ENCODE measurements at regions not wholly inside any gene's neighbourhood (a gene's known extent, or its start where the extent isn't known, plus 50 kb on each side); places are given as distances from the start of the nearest gene placed in this dataset.
A peak's percentile ranks its signal among the peaks of the same experiment; 100 is the strongest.
"Not testable (repeated sequence)": the region's sequence is repeated elsewhere in the genome, so short reads cannot be mapped to it uniquely, and the experiment has no call there.

DNA sequence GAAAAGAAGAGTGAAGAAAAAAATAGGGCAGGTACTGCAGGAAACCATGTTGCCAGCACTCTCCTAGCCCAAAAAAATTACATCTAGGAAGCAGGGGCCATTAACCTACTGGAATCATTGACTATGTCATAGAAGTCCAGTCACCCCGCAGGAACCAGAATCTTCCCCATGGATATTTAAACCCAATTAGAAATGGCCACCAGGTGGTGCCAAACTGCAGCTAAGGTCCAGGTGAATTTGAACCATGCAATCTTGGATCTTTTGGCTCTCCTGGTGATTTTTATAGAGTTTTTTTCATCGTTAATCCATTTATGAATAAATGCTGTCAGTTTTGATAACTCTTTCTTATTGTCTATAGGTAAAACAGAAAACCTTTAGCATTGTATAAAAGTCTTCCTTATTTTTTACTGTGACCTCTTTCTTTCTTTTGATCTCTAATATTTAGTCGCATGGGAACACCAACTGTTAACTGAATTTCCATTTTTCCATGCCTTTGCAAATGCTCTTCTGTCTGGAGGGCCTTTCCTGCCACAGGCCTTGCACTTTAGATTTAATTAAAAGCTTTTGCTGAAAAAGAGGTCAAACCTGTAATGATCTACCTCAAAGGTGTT lies 147.5 kb upstream of the FGF10 start:
- Histone ChIP-seq H3K4me3 (ENCODE audit: low read depth, low read length) (no peak overlapping the region), H3K27me3 (replicated peaks; ENCODE audit: control insufficient read depth, insufficient read depth, low read length) (no peaks in the 10 kb centered on the region), H3K9me3 (no peaks in the 10 kb centered on the region), H3K36me3 (ENCODE audit: control insufficient read depth, insufficient read depth, low read length) (no peaks in the 10 kb centered on the region), H3K4me1 (no peaks in the 10 kb centered on the region)
- DNase-seq = peak; percentile 42 to 70
- Mint-ChIP-seq H3K36me3 (ENCODE audit: insufficient read depth, unreplicated experiment) (no peaks in the 10 kb centered on the region), H3K27me3 (ENCODE audit: insufficient read depth, unreplicated experiment) (peaks cover 3% of the 10 kb centered on the region), H3K27ac (ENCODE audit: unreplicated experiment) (no peak overlapping the region), H3K4me3 (ENCODE audit: unreplicated experiment) (no peak overlapping the region), H3K9me3 (ENCODE audit: unreplicated experiment) (no peaks in the 10 kb centered on the region), H3K4me1 (ENCODE audit: low read depth, unreplicated experiment) (no peaks in the 10 kb centered on the region)
- POLR2A ChIA-PET = no interaction called here
- no TSS peak for BruUV-seq (replicated peaks)
- CTCF ChIA-PET = no interaction called here
- intact Hi-C loops (cut with micrococcal nuclease; ENCODE audit: unreplicated experiment) = loop anchor here (1.0 to 5.0 kb wide), 4 partner anchors 102 to 238 kb away; no protein-coding TSS in a partner anchor
- TF ChIP-seq, protein P1, sequence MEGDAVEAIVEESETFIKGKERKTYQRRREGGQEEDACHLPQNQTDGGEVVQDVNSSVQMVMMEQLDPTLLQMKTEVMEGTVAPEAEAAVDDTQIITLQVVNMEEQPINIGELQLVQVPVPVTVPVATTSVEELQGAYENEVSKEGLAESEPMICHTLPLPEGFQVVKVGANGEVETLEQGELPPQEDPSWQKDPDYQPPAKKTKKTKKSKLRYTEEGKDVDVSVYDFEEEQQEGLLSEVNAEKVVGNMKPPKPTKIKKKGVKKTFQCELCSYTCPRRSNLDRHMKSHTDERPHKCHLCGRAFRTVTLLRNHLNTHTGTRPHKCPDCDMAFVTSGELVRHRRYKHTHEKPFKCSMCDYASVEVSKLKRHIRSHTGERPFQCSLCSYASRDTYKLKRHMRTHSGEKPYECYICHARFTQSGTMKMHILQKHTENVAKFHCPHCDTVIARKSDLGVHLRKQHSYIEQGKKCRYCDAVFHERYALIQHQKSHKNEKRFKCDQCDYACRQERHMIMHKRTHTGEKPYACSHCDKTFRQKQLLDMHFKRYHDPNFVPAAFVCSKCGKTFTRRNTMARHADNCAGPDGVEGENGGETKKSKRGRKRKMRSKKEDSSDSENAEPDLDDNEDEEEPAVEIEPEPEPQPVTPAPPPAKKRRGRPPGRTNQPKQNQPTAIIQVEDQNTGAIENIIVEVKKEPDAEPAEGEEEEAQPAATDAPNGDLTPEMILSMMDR (IDR thresholded peaks at IDR 0.05; ENCODE audit: insufficient read depth in 1 of 2, low read depth in 1 of 2, low read length in 1 of 2, severe bottlenecking in 1 of 2, unreplicated experiment in 1 of 2) = peak; percentile 65 to 77

DNA sequence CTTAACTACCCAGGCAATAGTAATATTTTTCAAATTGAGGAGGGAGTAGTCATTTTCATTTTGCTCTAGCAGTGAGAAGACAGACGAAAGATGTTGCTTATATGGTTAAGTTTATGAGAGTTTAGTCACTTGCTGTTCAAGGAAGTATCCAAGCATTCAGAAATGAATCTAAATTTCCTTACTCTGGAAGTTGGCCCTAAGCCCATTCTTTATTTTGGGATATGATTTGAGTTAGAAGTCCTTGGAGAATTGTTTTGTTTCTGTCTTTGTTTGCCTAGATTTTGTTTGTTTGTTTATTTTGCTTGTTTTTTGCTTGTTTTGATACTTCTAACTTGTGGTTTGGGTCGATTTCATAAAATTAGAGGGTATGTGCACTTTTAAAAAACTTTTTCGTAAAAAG lies 146.4 kb upstream of the FGF10 start:
- Mint-ChIP-seq H3K27me3 (ENCODE audit: insufficient read depth, unreplicated experiment) (peaks cover 3% of the 10 kb centered on the region), H3K4me3 (ENCODE audit: unreplicated experiment) (no peak overlapping the region), H3K27ac (ENCODE audit: unreplicated experiment) (no peak overlapping the region), H3K4me1 (ENCODE audit: low read depth, unreplicated experiment) (no peaks in the 10 kb centered on the region), H3K36me3 (ENCODE audit: insufficient read depth, unreplicated experiment) (no peaks in the 10 kb centered on the region), H3K9me3 (ENCODE audit: unreplicated experiment) (no peaks in the 10 kb centered on the region)
- no peaks in the 10 kb centered on the region for H3K9me3 ChIP-seq
- no peak for DNase-seq
- intact Hi-C loops (cut with micrococcal nuclease; ENCODE audit: unreplicated experiment) = loop anchor here (1.0 to 5.0 kb wide), 4 partner anchors 103 to 239 kb away; no protein-coding TSS in a partner anchor
- H3K4me3 ChIP-seq (ENCODE audit: low read depth, low read length) = no peak overlapping the region
- no peaks in the 10 kb centered on the region for H3K36me3 ChIP-seq (ENCODE audit: control insufficient read depth, insufficient read depth, low read length)
- CTCF ChIA-PET = no interaction called here
- TF ChIP-seq, protein P1 (IDR thresholded peaks at IDR 0.05; ENCODE audit: insufficient read depth in 1 of 2, low read depth in 1 of 2, low read length in 1 of 2, severe bottlenecking in 1 of 2, unreplicated experiment in 1 of 2) = no peak
- no TSS peak for BruUV-seq (replicated peaks)
- no peaks in the 10 kb centered on the region for H3K27me3 ChIP-seq (replicated peaks; ENCODE audit: control insufficient read depth, insufficient read depth, low read length)
- H3K4me1 ChIP-seq = no peaks in the 10 kb centered on the region
- POLR2A ChIA-PET = no interaction called here

DNA sequence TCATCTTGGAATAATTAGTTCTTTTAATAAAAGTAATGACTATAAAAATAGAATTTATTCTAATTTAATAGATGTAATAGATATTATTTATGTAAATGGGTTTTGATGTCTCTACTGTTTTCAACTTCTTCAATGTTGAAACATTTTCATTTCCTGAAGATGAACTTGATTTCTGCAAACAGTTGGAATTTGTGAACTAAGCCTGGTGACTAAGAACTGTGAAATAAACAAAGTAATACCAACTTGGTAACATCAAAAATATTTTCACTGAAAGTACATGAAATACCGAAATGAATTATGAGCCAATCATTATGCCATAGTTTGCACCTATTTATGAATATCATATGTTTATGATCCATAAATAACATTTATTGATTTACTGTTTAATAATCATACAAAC lies 143.8 kb upstream of the FGF10 start:
- no TSS peak for BruUV-seq (replicated peaks)
- CTCF ChIA-PET = no interaction called here
- no peak for DNase-seq
- Histone ChIP-seq H3K36me3 (ENCODE audit: control insufficient read depth, insufficient read depth, low read length) (no peaks in the 10 kb centered on the region), H3K4me3 (ENCODE audit: low read depth, low read length) (no peak overlapping the region), H3K27me3 (replicated peaks; ENCODE audit: control insufficient read depth, insufficient read depth, low read length) (no peaks in the 10 kb centered on the region; the same call in 1 of the 2 replicates), H3K4me1 (no peaks in the 10 kb centered on the region), H3K9me3 (no peaks in the 10 kb centered on the region)
- H3K36me3 Mint-ChIP-seq (ENCODE audit: insufficient read depth, unreplicated experiment) = no peaks in the 10 kb centered on the region
- no peak overlapping the region for H3K4me3 Mint-ChIP-seq (ENCODE audit: unreplicated experiment)
- TF ChIP-seq, protein P1 (IDR thresholded peaks at IDR 0.05; ENCODE audit: insufficient read depth in 1 of 2, low read depth in 1 of 2, low read length in 1 of 2, severe bottlenecking in 1 of 2, unreplicated experiment in 1 of 2) = no peak
- H3K27ac Mint-ChIP-seq (ENCODE audit: unreplicated experiment) = no peak overlapping the region
- no peaks in the 10 kb centered on the region for H3K9me3 Mint-ChIP-seq (ENCODE audit: unreplicated experiment)
- no peaks in the 10 kb centered on the region for H3K4me1 Mint-ChIP-seq (ENCODE audit: low read depth, unreplicated experiment)
- POLR2A ChIA-PET = no interaction called here
- no peaks in the 10 kb centered on the region for H3K27me3 Mint-ChIP-seq (ENCODE audit: insufficient read depth, unreplicated experiment)
- intact Hi-C loops (cut with micrococcal nuclease; ENCODE audit: unreplicated experiment) = no loop called here

DNA sequence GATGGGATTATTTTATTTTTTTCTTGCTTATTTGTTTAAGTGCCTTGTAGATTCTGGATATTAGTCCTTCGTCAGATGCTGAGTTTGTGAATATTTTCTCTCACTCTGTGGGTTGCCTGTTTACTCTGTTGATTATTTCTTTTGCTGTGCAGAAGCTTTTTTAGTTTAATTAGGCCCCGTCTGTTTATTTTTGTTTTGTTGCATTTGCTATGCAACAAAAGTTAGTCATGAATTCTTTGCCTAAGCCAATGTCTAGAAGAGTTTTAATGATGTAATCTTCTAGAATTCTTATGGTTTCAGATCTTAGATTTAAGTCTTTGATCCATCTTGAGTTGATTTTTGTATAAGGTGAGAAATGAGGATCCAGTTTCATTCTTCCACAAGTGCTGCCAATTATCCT lies 142.5 kb upstream of the FGF10 start:
- H3K36me3 Mint-ChIP-seq (ENCODE audit: insufficient read depth, unreplicated experiment); intact Hi-C loops (cut with micrococcal nuclease; ENCODE audit: unreplicated experiment); H3K36me3 ChIP-seq (ENCODE audit: control insufficient read depth, insufficient read depth, low read length); H3K27me3 Mint-ChIP-seq (ENCODE audit: insufficient read depth, unreplicated experiment); H3K4me1 Mint-ChIP-seq (ENCODE audit: low read depth, unreplicated experiment); H3K27me3 ChIP-seq (replicated peaks; ENCODE audit: control insufficient read depth, insufficient read depth, low read length); CTCF ChIA-PET; H3K4me1 ChIP-seq; H3K4me3 ChIP-seq (ENCODE audit: low read depth, low read length); DNase-seq; H3K9me3 ChIP-seq; BruUV-seq (replicated peaks); H3K27ac Mint-ChIP-seq (ENCODE audit: unreplicated experiment); POLR2A ChIA-PET; H3K4me3 Mint-ChIP-seq (ENCODE audit: unreplicated experiment); H3K9me3 Mint-ChIP-seq (ENCODE audit: unreplicated experiment): not testable (repeated sequence)

DNA sequence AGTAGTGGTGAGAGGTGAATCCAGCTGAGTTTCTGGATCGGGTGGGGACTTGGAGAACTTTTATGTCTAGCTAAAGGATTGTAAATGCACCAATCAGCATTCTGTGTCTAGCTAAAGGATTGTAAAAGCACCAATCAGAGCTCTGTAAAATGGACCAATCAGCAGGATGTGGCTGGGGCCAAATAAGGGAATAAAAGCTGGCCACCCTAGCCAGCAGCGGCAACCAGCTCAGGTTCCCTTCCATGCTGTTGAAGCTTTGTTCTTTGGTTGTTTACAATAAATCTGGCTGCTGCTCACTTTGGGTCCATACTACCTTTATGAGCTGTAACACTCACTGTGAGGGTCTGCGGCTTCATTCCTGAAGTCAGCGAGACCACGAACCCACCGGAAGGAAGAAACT lies 141.6 kb upstream of the FGF10 start:
- CTCF ChIA-PET = not testable (repeated sequence)

More for the DNA sequence above, 141.6 kb upstream of the FGF10 start:
- H3K4me3 Mint-ChIP-seq (ENCODE audit: unreplicated experiment); H3K27me3 Mint-ChIP-seq (ENCODE audit: insufficient read depth, unreplicated experiment); H3K36me3 ChIP-seq (ENCODE audit: control insufficient read depth, insufficient read depth, low read length); H3K4me3 ChIP-seq (ENCODE audit: low read depth, low read length); H3K9me3 ChIP-seq; H3K9me3 Mint-ChIP-seq (ENCODE audit: unreplicated experiment); H3K4me1 ChIP-seq; H3K36me3 Mint-ChIP-seq (ENCODE audit: insufficient read depth, unreplicated experiment); BruUV-seq (replicated peaks); H3K4me1 Mint-ChIP-seq (ENCODE audit: low read depth, unreplicated experiment); H3K27me3 ChIP-seq (replicated peaks; ENCODE audit: control insufficient read depth, insufficient read depth, low read length); H3K27ac Mint-ChIP-seq (ENCODE audit: unreplicated experiment); DNase-seq; intact Hi-C loops (cut with micrococcal nuclease; ENCODE audit: unreplicated experiment): not testable (repeated sequence)
- POLR2A ChIA-PET = interaction anchor here (0.6 kb wide), 1 partner anchor 54 kb away, joined by 3 read pairs; no protein-coding TSS in a partner anchor

All from Caco-2 (cell line).